ENCODE measurements at regions not wholly inside any gene's neighbourhood (a gene's known extent, or its start where the extent isn't known, plus 50 kb on each side); places are given as distances from the start of the nearest gene placed in this dataset.
"Not testable (repeated sequence)": the region's sequence is repeated elsewhere in the genome, so short reads cannot be mapped to it uniquely, and the experiment has no call there.

- 63 to 73% (median 68%) methylated on average over 4 of the region's 4 CpGs for WGBS, 4 donors
- no peak for DNase-seq
- intact Hi-C loops (cut with DNase I): no loop called here
These were observed 303.0 kb upstream of the GJE1 start for GRCh38 chr6:141829566-141830360.

GRCh38 chr6:141824350-141824749 lies 308.4 kb upstream of the GJE1 start:
- 53 to 89% (median 62%) methylated on average over 1 of the region's 1 CpG for WGBS, 4 donors
- no peaks in the 10 kb centered on the region for H3K36me3 ChIP-seq
- H3K4me1 ChIP-seq: no peaks in the 10 kb centered on the region
- no peak overlapping the region for H3K4me3 ChIP-seq
- H3K9me3 ChIP-seq: peaks cover 0 to 11% (median 0%) of the 10 kb centered on the region in 12 donors
- no peak overlapping the region for H3K27ac ChIP-seq
- DNase-seq (no peak), ATAC-seq (no peak)
- intact Hi-C loops (cut with DNase I): no loop called here
- no peaks in the 10 kb centered on the region for H3K27me3 ChIP-seq
- TF ChIP-seq CTCF (IDR thresholded peaks at IDR 0.05) (no peak), POLR2A (IDR thresholded peaks at IDR 0.05) (no peak)

More at GRCh38 chr6:141829566-141830360, 303.0 kb upstream of the GJE1 start:
- Histone ChIP-seq H3K4me1 (no peaks in the 10 kb centered on the region), H3K27me3 (no peaks in the 10 kb centered on the region), H3K4me3 (no peak overlapping the region), H3K27ac (no peak overlapping the region), H3K9me3 (no peaks in the 10 kb centered on the region), H3K36me3 (no peaks in the 10 kb centered on the region)
- TF ChIP-seq CTCF (IDR thresholded peaks at IDR 0.05) (no peak), POLR2A (IDR thresholded peaks at IDR 0.05) (no peak)
- no peak for ATAC-seq

DNA sequence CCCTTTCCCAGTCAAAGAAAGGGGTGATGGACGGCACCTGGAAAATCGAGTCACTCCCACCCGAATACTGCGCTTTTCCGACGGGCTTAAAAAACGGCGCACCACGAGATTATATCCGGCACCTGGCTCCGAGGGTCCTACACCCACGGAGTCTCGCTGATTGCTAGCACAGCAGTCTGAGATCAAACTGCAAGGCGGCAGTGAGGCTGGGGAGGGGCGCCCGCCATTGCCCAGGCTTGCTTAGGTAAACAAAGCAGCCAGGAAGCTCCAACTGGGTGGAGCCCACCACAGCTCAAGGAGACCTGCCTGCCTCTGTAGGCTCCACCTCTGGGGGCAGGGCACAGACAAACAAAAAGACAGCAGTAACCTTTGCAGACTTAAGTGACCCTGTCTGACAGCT lies 317.7 kb upstream of the GJE1 start:
- DNase-seq; ATAC-seq; H3K4me3 ChIP-seq; H3K4me1 ChIP-seq; intact Hi-C loops (cut with DNase I); H3K27me3 ChIP-seq; H3K9me3 ChIP-seq; H3K36me3 ChIP-seq; H3K27ac ChIP-seq: not testable (repeated sequence)
- WGBS, 4 donors: 88 to 94% (median 92%) methylated on average over 16 of the region's 16 CpGs; no CpG with 5 or more reads in 1 of the 4 donors

GRCh38 chr6:141809901-141810300 lies 322.8 kb upstream of the GJE1 start:
- TF ChIP-seq POLR2A (IDR thresholded peaks at IDR 0.05) (no peak), CTCF (IDR thresholded peaks at IDR 0.05) (no peak)
- Histone ChIP-seq H3K27ac (no peak overlapping the region), H3K27me3 (no peaks in the 10 kb centered on the region), H3K4me3 (no peak overlapping the region), H3K36me3 (no peaks in the 10 kb centered on the region), H3K4me1 (no peaks in the 10 kb centered on the region), H3K9me3 (no peaks in the 10 kb centered on the region)
- intact Hi-C loops (cut with DNase I): no loop called here
- DNase-seq: no peak
- ATAC-seq: no peak
- 61 to 76% (median 62%) methylated on average over 2 of the region's 2 CpGs for WGBS, 4 donors

GRCh38 chr6:141808662-141809061 lies 324.1 kb upstream of the GJE1 start:
- Histone ChIP-seq H3K27me3 (no peaks in the 10 kb centered on the region), H3K27ac (no peak overlapping the region), H3K4me1 (no peaks in the 10 kb centered on the region), H3K36me3 (no peaks in the 10 kb centered on the region), H3K9me3 (no peaks in the 10 kb centered on the region), H3K4me3 (no peak overlapping the region)
- intact Hi-C loops (cut with DNase I): no loop called here
- 73 to 88% (median 86%) methylated on average over 1 of the region's 1 CpG for WGBS, 4 donors
- no peak for TF ChIP-seq CTCF (IDR thresholded peaks at IDR 0.05)
- TF ChIP-seq POLR2A (IDR thresholded peaks at IDR 0.05): no peak
- no peak for DNase-seq
- ATAC-seq: no peak

- H3K27ac ChIP-seq; H3K9me3 ChIP-seq; ATAC-seq; H3K27me3 ChIP-seq; H3K36me3 ChIP-seq; intact Hi-C loops (cut with DNase I); H3K4me3 ChIP-seq; H3K4me1 ChIP-seq; DNase-seq: not testable (repeated sequence)
- 68 to 73% (median 70%) methylated on average over 1 of the region's 1 CpG for WGBS, 4 donors
These were observed 331.8 kb upstream of the GJE1 start for GRCh38 chr6:141800973-141801372.

All from heart left ventricle (tissue), 16 donors.